Uterus (tissue), 2 donors: ENCODE measurements at regions not wholly inside any gene's neighbourhood (a gene's known extent, or its start where the extent isn't known, plus 50 kb on each side); places are given as distances from the start of the nearest gene placed in this dataset.

ENCODE experiments used
- CTCF ChIP-seq, 4 experiments: fragments of 200-600 bp in 2 of 4; fragments of 450-650 bp in 2 of 4; sonication (generic) in 2 of 4; IDR thresholded peaks; one replicate each; pipeline ENCODE4 v1.5.1; 2016 to 2019; ENCODE audit warnings: antibody characterized with exemption in 4 of 4, mild to moderate bottlenecking in 2 of 4, moderate library complexity in 1 of 4
- POLR2A ChIP-seq, 2 donors: fragments of 450-650 bp; IDR thresholded peaks; one replicate each; pipeline ENCODE4 v1.6.1; 2016; ENCODE audit warnings: antibody characterized with exemption in 2 of 2, mild to moderate bottlenecking in 1 of 2, moderate library complexity in 1 of 2

- TF ChIP-seq CTCF (IDR thresholded peaks at IDR 0.05) (no peak), POLR2A (IDR thresholded peaks at IDR 0.05) (no peak)
Measured at GRCh38 chr3:150238048-150238802, 169.9 kb upstream of the TSC22D2 start.
